Uterus (tissue), 3 donors: ENCODE measurements at regions not wholly inside any gene's neighbourhood (a gene's known extent, or its start where the extent isn't known, plus 50 kb on each side); places are given as distances from the start of the nearest gene placed in this dataset.

Experiments
- DNase-seq, 2 donors: peaks; one replicate each; pipeline ENCODE4 v3.0.0-alpha.2; 2019 to 2020
- H3K27ac ChIP-seq, 2 donors: fragments of 200-600 bp; sonication (generic); 1 replicate in 1 of 2; 2 replicates in 1 of 2; pipeline ENCODE4 v1.5.1; 2016 to 2018
- H3K27me3 ChIP-seq, 2 donors: fragments of 200-600 bp; sonication (generic); one replicate each; pipeline ENCODE4 v1.5.1; 2018 to 2019; ENCODE audit warnings: control low read depth in 1 of 2
- H3K36me3 ChIP-seq, 2 donors: fragments of 200-600 bp; sonication (generic); one replicate each; pipeline ENCODE4 v1.5.1; 2019; ENCODE audit warnings: control low read depth in 1 of 2
- H3K4me1 ChIP-seq, 2 donors: fragments of 200-600 bp; sonication (generic); one replicate each; pipeline ENCODE4 v1.5.1; 2018 to 2019; ENCODE audit warnings: control low read depth in 1 of 2
- H3K4me3 ChIP-seq, 2 donors: fragments of 200-600 bp; sonication (generic); 1 replicate in 1 of 2; 2 replicates in 1 of 2; pipeline ENCODE4 v1.5.1; 2018 to 2019; ENCODE audit warnings: mild to moderate bottlenecking in 1 of 2
- H3K9me3 ChIP-seq, 2 donors: fragments of 200-600 bp; sonication (generic); one replicate each; pipeline ENCODE4 v1.5.1; 2019; ENCODE audit warnings: control low read depth in 1 of 2
- POLR2A ChIP-seq, 2 donors: fragments of 450-650 bp; IDR thresholded peaks; one replicate each; pipeline ENCODE4 v1.6.1; 2016; ENCODE audit warnings: antibody characterized with exemption in 2 of 2, mild to moderate bottlenecking in 1 of 2, moderate library complexity in 1 of 2
- intact Hi-C: fragments of 100-400 bp; cut with DNase I; formaldehyde crosslinking; loops from one replicate; pipeline ENCODE4 v1.15.1; 2023; ENCODE audit warnings: low total_unique reads
- TF ChIP-seq, protein P1 (sequence below), 4 experiments: fragments of 200-600 bp in 2 of 4; fragments of 450-650 bp in 2 of 4; sonication (generic) in 2 of 4; IDR thresholded peaks; one replicate each; pipeline ENCODE4 v1.5.1; 2016 to 2019; ENCODE audit warnings: antibody characterized with exemption in 4 of 4, mild to moderate bottlenecking in 2 of 4, moderate library complexity in 1 of 4
- donor health status: DM: yes; HTN: yes; CAD: no.

- no peaks in the 10 kb centered on the region for H3K9me3 ChIP-seq
- TF ChIP-seq, protein P1, sequence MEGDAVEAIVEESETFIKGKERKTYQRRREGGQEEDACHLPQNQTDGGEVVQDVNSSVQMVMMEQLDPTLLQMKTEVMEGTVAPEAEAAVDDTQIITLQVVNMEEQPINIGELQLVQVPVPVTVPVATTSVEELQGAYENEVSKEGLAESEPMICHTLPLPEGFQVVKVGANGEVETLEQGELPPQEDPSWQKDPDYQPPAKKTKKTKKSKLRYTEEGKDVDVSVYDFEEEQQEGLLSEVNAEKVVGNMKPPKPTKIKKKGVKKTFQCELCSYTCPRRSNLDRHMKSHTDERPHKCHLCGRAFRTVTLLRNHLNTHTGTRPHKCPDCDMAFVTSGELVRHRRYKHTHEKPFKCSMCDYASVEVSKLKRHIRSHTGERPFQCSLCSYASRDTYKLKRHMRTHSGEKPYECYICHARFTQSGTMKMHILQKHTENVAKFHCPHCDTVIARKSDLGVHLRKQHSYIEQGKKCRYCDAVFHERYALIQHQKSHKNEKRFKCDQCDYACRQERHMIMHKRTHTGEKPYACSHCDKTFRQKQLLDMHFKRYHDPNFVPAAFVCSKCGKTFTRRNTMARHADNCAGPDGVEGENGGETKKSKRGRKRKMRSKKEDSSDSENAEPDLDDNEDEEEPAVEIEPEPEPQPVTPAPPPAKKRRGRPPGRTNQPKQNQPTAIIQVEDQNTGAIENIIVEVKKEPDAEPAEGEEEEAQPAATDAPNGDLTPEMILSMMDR (IDR thresholded peaks at IDR 0.05): no peak
- TF ChIP-seq POLR2A (IDR thresholded peaks at IDR 0.05): no peak
- no peak overlapping the region for H3K27ac ChIP-seq
- intact Hi-C loops: no loop called here
- no peak for DNase-seq
- H3K4me3 ChIP-seq: no peak overlapping the region
- no peaks in the 10 kb centered on the region for H3K36me3 ChIP-seq
- no peaks in the 10 kb centered on the region for H3K27me3 ChIP-seq
- H3K4me1 ChIP-seq: no peaks in the 10 kb centered on the region
Observed at GRCh38 chr13:78298657-78299056, 304.7 kb downstream of the POU4F1 start.

GRCh38 chr13:78286748-78287147 is 316.6 kb downstream of the POU4F1 start:
- intact Hi-C loops: no loop called here
- Histone ChIP-seq H3K27me3 (no peaks in the 10 kb centered on the region), H3K36me3 (no peaks in the 10 kb centered on the region), H3K9me3 (no peaks in the 10 kb centered on the region), H3K27ac (no peak overlapping the region), H3K4me1 (no peaks in the 10 kb centered on the region), H3K4me3 (no peak overlapping the region)
- no peak for TF ChIP-seq POLR2A (IDR thresholded peaks at IDR 0.05)
- TF ChIP-seq, protein P1 (IDR thresholded peaks at IDR 0.05): no peak
- no peak for DNase-seq

DNA sequence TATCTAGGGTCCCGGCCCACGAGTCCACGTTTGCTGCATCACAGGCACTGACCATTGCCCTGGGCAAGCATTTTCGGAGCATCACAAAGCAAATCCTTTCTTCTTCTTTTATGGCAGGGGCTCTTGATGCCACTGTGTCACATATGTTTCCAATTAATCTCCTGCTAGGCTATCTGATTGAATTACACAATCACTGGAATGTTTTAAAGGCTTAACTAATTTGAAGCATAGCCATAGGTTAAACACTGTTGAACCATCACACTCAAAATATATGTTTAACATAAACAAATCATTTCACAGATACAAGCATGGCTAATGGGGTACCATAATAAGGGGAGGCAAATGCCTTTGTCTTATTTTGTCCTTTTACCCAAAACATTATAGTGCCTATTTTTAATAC is 338.3 kb downstream of the POU4F1 start:
- TF ChIP-seq, protein P1 (IDR thresholded peaks at IDR 0.05): no peak
- TF ChIP-seq POLR2A (IDR thresholded peaks at IDR 0.05): no peak
- no peak for DNase-seq
- no peaks in the 10 kb centered on the region for H3K9me3 ChIP-seq
- intact Hi-C loops: no loop called here
- no peaks in the 10 kb centered on the region for H3K4me1 ChIP-seq
- no peak overlapping the region for H3K27ac ChIP-seq
- H3K27me3 ChIP-seq: no peaks in the 10 kb centered on the region
- no peak overlapping the region for H3K4me3 ChIP-seq
- no peaks in the 10 kb centered on the region for H3K36me3 ChIP-seq

DNA sequence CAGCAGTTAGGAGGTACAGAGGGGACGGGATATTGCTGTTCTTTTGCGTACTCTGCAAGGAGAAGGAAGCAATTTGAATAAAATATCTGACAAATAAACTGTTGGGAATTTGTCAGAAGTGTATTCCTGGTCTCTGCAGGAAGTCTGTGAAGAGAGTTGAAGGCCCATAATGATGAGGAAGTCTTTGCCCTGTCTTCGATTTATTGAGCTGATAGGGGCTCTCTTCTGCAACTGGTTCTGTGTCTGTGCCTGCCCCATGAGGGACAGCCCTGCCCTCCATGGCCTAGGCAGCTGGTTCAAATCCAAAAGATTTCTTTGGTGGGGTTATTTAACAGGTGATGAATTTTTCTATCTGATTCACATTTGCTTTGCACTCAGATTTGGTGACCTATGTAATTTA is 339.7 kb upstream of the EDNRB start:
- no peaks in the 10 kb centered on the region for H3K9me3 ChIP-seq
- no peaks in the 10 kb centered on the region for H3K4me1 ChIP-seq
- DNase-seq: no peak
- H3K27me3 ChIP-seq: no peaks in the 10 kb centered on the region
- H3K4me3 ChIP-seq: no peak overlapping the region
- TF ChIP-seq, protein P1 (IDR thresholded peaks at IDR 0.05): no peak
- no peak for TF ChIP-seq POLR2A (IDR thresholded peaks at IDR 0.05)
- intact Hi-C loops: no loop called here
- H3K27ac ChIP-seq: no peak overlapping the region
- H3K36me3 ChIP-seq: no peaks in the 10 kb centered on the region

DNA sequence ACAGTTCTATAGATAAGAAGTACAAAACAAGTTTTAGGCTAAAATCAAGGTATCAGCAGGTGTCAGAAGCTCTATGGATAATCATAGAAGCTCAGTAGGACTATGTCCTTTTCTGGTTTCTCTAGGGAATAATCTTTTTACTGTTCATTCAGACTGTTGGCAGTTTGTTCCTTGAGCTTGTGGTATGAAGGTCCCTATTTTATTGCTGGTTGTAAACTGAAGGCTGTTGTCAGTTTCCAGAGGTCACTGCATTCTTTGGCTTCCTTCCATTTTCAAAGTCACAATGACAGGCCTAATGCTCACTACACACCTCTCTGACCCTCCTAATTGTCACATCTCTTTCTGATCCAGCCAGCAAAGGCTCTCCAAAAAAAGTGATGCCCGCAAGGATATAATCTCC is 337.9 kb upstream of the EDNRB start:
- no peak overlapping the region for H3K27ac ChIP-seq
- intact Hi-C loops: no loop called here
- no peaks in the 10 kb centered on the region for H3K4me1 ChIP-seq
- no peak overlapping the region for H3K4me3 ChIP-seq
- H3K36me3 ChIP-seq: no peaks in the 10 kb centered on the region
- no peaks in the 10 kb centered on the region for H3K9me3 ChIP-seq
- no peak for DNase-seq
- H3K27me3 ChIP-seq: no peaks in the 10 kb centered on the region
- TF ChIP-seq POLR2A (IDR thresholded peaks at IDR 0.05): no peak
- TF ChIP-seq, protein P1 (IDR thresholded peaks at IDR 0.05): no peak
